ENCODE measurements at regions not wholly inside any gene's neighbourhood (a gene's known extent, or its start where the extent isn't known, plus 50 kb on each side); places are given as distances from the start of the nearest gene placed in this dataset.

DNA sequence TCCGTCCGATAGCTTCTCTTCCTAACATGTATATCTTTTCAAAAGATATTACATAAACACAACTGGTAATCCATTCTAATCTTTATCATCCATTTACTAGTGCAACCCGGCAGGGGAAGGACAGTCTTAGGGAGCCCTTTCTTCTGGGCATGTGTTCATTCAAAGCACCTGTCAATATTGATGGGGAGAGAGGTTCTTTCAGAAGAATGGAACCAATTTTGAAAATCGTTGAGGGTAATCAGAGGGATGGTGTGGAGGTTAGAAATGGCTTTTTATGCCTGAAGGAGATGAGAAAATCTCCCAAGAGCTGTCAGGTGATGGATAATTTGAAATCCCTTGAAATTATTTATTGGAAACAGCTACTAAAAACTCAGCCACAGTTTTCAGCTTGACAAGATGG lies 561.9 kb upstream of the DCC start:
- TF ChIP-seq GABPA (IDR thresholded peaks at IDR 0.05; ENCODE audit: borderline replicate concordance, insufficient read depth, low read length) (no peak), POLR2A (IDR thresholded peaks at IDR 0.05; ENCODE audit: control extremely low read depth in 1 of 2, low read depth in 2 of 2, low read length in 2 of 2) (no peak), SRF (IDR thresholded peaks at IDR 0.05; ENCODE audit: low read depth, low read length) (no peak), YY1 (IDR thresholded peaks at IDR 0.05; ENCODE audit: low read depth, low read length) (no peak), SP1 (IDR thresholded peaks at IDR 0.05; ENCODE audit: low read depth, low read length) (no peak), JUND (IDR thresholded peaks at IDR 0.05; ENCODE audit: low read length) (no peak)
- TF ChIP-seq, protein P1, sequence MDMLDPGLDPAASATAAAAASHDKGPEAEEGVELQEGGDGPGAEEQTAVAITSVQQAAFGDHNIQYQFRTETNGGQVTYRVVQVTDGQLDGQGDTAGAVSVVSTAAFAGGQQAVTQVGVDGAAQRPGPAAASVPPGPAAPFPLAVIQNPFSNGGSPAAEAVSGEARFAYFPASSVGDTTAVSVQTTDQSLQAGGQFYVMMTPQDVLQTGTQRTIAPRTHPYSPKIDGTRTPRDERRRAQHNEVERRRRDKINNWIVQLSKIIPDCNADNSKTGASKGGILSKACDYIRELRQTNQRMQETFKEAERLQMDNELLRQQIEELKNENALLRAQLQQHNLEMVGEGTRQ (IDR thresholded peaks at IDR 0.05; ENCODE audit: low read length): no peak
